B cell (primary cell): ENCODE measurements at regions not wholly inside any gene's neighbourhood (a gene's known extent, or its start where the extent isn't known, plus 50 kb on each side); places are given as distances from the start of the nearest gene placed in this dataset.

ENCODE experiments used
- ATAC-seq: fragments of 200-7000 bp; cut with Tn5 transposase; one replicate; pipeline ENCODE4 v1.10.0; 2021; ENCODE audit warnings: low read depth, mild to moderate bottlenecking, moderate number of reproducible peaks, moderate library complexity
- CTCF ChIA-PET: fragments of 350-600 bp; sonication (Branson Sonifier 250); formaldehyde crosslinking; loops from one replicate; lab custom pipeline; 2021; ENCODE audit warnings: antibody characterized with exemption, inconsistent platforms; lab: Charles Lee
- POLR2A ChIA-PET: fragments of 350-600 bp; sonication (Branson Sonifier 250); formaldehyde crosslinking; loops from one replicate; lab custom pipeline; 2021; ENCODE audit warnings: antibody characterized with exemption; lab: Charles Lee
- DNase-seq: peaks from one replicate; pipeline ENCODE4 v3.0.0; 2013
- H2AFZ ChIP-seq: 2 replicates; pipeline ENCODE4 v1.6.1; 2012; ENCODE audit warnings: mild to moderate bottlenecking, low read depth, low read length; ENCODE audit not compliant: insufficient read depth, poor library complexity, severe bottlenecking
- H3K27ac ChIP-seq, 2 donors: 1 replicate in 1 of 2; 2 replicates in 1 of 2; pipeline ENCODE4 v1.5.1; 2012 to 2013; ENCODE audit warnings: low read length in 2 of 2, mild to moderate bottlenecking in 2 of 2, moderate library complexity in 1 of 2
- H3K27me3 ChIP-seq, 4 experiments: fragments of 200-600 bp in 1 of 4; sonication (generic) in 1 of 4; replicated peaks in 1 of 4; 1 replicate in 2 of 4; 2 replicates in 2 of 4; pipeline versions ENCODE4 v1.6.1 to v1.7.0; 2013 to 2016; ENCODE audit warnings: low read length in 3 of 4, mild to moderate bottlenecking in 2 of 4, mixed read lengths in 1 of 4, moderate library complexity in 1 of 4; ENCODE audit not compliant: insufficient read depth in 4 of 4, control insufficient read depth in 3 of 4; ENCODE audit errors: control extremely low read depth in 1 of 4
- H3K36me3 ChIP-seq, 2 experiments: replicated peaks in 1 of 2; 1 replicate in 1 of 2; 2 replicates in 1 of 2; pipeline versions ENCODE4 v1.6.1 to v1.7.1; 2013; ENCODE audit warnings: low read length in 1 of 2; ENCODE audit not compliant: insufficient read depth in 2 of 2, control insufficient read depth in 1 of 2; ENCODE audit errors: control extremely low read depth in 1 of 2, extremely low read depth in 1 of 2
- H3K4me1 ChIP-seq, 2 donors: fragments of 200-600 bp in 1 of 2; sonication (generic) in 1 of 2; 1 replicate in 1 of 2; 2 replicates in 1 of 2; pipeline versions ENCODE4 v1.5.1 to v1.6.1; 2013 to 2017; ENCODE audit warnings: low read length in 2 of 2; ENCODE audit not compliant: control insufficient read depth in 2 of 2, insufficient read depth in 2 of 2
- H3K4me2 ChIP-seq: replicated peaks from 2 replicates; pipeline ENCODE3; 2012; ENCODE audit warnings: mild to moderate bottlenecking, low read depth, low read length; ENCODE audit not compliant: poor library complexity, severe bottlenecking
- H3K4me3 ChIP-seq, 5 experiments: fragments of 200-600 bp in 1 of 5; sonication (generic) in 1 of 5; 1 replicate in 3 of 5; 2 replicates in 2 of 5; pipeline versions ENCODE4 v1.5.1 to v1.7.0; 2011 to 2016; ENCODE audit warnings: low read length in 4 of 5, mild to moderate bottlenecking in 4 of 5, low read depth in 2 of 5, control low read depth in 1 of 5, moderate library complexity in 1 of 5; ENCODE audit not compliant: insufficient read depth in 1 of 5; ENCODE audit errors: control extremely low read depth in 1 of 5, extremely low read depth in 1 of 5
- H3K79me2 ChIP-seq: fragments of 200-600 bp; sonication (generic); one replicate; pipeline ENCODE4 v1.6.0; 2016; ENCODE audit warnings: low read length; ENCODE audit not compliant: control insufficient read depth, insufficient read depth
- H3K9ac ChIP-seq: fragments of 200-600 bp; sonication (generic); 2 replicates; pipeline ENCODE4 v1.6.1; 2017; ENCODE audit warnings: mild to moderate bottlenecking, low read length, moderate library complexity
- H3K9me3 ChIP-seq, 3 donors: one replicate each; pipeline versions ENCODE4 v1.6.1 to v1.7.1; 2013; ENCODE audit warnings: low read length in 2 of 3; ENCODE audit not compliant: control insufficient read depth in 2 of 3, insufficient read depth in 1 of 3; ENCODE audit errors: control extremely low read depth in 1 of 3
- H4K20me1 ChIP-seq: 2 replicates; pipeline ENCODE4 v1.6.0; 2012; ENCODE audit warnings: mild to moderate bottlenecking, low read length; ENCODE audit not compliant: insufficient read depth, control insufficient read depth, poor library complexity, severe bottlenecking
- H3K27ac Mint-ChIP-seq: one replicate; pipeline ENCODE4 v1.8.0; 2021; ENCODE audit warnings: mixed read lengths
- H3K27me3 Mint-ChIP-seq: one replicate; pipeline ENCODE4 v1.8.0; 2021; ENCODE audit warnings: mixed read lengths
- H3K4me1 Mint-ChIP-seq: one replicate; pipeline ENCODE4 v1.8.0; 2021; ENCODE audit warnings: mixed read lengths
- H3K4me3 Mint-ChIP-seq: one replicate; pipeline ENCODE4 v1.8.0; 2021; ENCODE audit warnings: mixed read lengths
- H3K9me3 Mint-ChIP-seq: one replicate; pipeline ENCODE4 v1.8.0; 2022; ENCODE audit warnings: mixed read lengths; ENCODE audit not compliant: insufficient read depth
- EZH2 ChIP-seq: IDR thresholded peaks from 2 replicates; pipeline ENCODE4 v1.6.1; 2012; ENCODE audit warnings: borderline replicate concordance, low read depth, mild to moderate bottlenecking, moderate library complexity, low read length; ENCODE audit not compliant: insufficient read depth, poor library complexity, severe bottlenecking
- WGBS: methylation state at CpG from one replicate; pipeline ENCODE4 v1.1.5; 2013; ENCODE audit warnings: missing lambda C conversion rate; ENCODE audit not compliant: insufficient coverage; 5-methylcytosine and 5-hydroxymethylcytosine counted together
- intact Hi-C: fragments of 100-400 bp; cut with micrococcal nuclease; formaldehyde crosslinking; loops from one replicate; pipeline ENCODE4 v1.10.0; 2022
- TF ChIP-seq, protein P1 (sequence below): fragments of 200-600 bp; IDR thresholded peaks from one replicate; pipeline ENCODE4 v1.8.0; 2022; ENCODE audit warnings: antibody characterized with exemption, mild to moderate bottlenecking

DNA sequence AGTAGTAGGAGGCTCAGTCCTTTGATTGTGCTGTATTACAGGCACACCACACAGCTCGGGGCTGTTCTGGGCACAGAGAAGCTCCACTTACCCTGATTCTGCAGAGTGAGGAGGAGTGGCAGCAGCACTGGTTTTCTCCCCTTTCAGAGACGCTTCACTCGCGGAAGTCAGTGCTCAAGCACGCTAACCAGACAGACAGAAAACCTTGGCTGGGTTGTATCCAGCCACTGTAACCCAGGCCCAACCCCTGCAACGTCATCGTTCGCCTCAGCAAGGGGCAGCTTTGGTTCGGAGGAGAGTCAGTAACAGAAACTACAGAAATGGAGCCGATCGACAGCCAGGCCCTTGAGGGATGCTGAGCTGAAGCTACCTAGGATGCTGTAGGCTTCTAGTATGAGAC, 171.0 kb downstream of the SLC16A9 start:
- WGBS: 88% methylated on average over 8 of the region's 11 CpGs
- Histone ChIP-seq H3K4me3 (no peak overlapping the region), H3K9ac (no peak overlapping the region), H3K79me2 (no peaks in the 10 kb centered on the region), H3K27ac (no peak overlapping the region), H3K9me3 (peaks cover 0 to 8% (median 0%) of the 10 kb centered on the region in 3 donors), H3K36me3 (no peaks in the 10 kb centered on the region), H3K4me1 (no peaks in the 10 kb centered on the region), H2AFZ (no peak overlapping the region), H3K27me3 (no peaks in the 10 kb centered on the region), H4K20me1 (no peaks in the 10 kb centered on the region), H3K4me2 (no peak overlapping the region)
- TF ChIP-seq, protein P1, sequence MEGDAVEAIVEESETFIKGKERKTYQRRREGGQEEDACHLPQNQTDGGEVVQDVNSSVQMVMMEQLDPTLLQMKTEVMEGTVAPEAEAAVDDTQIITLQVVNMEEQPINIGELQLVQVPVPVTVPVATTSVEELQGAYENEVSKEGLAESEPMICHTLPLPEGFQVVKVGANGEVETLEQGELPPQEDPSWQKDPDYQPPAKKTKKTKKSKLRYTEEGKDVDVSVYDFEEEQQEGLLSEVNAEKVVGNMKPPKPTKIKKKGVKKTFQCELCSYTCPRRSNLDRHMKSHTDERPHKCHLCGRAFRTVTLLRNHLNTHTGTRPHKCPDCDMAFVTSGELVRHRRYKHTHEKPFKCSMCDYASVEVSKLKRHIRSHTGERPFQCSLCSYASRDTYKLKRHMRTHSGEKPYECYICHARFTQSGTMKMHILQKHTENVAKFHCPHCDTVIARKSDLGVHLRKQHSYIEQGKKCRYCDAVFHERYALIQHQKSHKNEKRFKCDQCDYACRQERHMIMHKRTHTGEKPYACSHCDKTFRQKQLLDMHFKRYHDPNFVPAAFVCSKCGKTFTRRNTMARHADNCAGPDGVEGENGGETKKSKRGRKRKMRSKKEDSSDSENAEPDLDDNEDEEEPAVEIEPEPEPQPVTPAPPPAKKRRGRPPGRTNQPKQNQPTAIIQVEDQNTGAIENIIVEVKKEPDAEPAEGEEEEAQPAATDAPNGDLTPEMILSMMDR: no peak
- TF ChIP-seq EZH2: no peak
- H3K27me3 Mint-ChIP-seq: no peaks in the 10 kb centered on the region
- intact Hi-C loops: no loop called here
- no peaks in the 10 kb centered on the region for H3K4me1 Mint-ChIP-seq
- no peak for DNase-seq
- H3K9me3 Mint-ChIP-seq: no peaks in the 10 kb centered on the region
- no peak overlapping the region for H3K27ac Mint-ChIP-seq
- ChIA-PET CTCF (no interaction called here), POLR2A (no interaction called here)
- H3K4me3 Mint-ChIP-seq: no peak overlapping the region
- ATAC-seq: no peak

DNA sequence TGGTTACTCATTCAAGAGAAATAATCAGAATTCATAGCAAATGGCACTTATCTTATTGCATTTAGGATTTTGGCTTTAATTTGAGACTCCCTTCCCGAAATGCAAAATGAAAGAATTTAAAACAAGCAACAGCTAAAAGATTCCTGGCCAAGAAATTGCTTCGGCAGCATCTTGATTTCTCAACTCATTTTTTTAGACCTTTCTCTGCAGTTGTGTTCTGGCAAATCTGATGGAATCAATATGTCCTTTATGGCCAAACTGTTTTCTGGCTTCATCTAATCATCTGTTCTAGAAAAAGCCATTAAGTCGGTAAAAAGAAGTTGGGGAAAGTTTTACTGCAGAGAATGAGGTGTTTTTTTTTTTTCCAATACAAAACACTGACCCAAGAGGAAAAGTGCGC, 172.1 kb downstream of the SLC16A9 start:
- ChIA-PET POLR2A (no interaction called here), CTCF (no interaction called here)
- TF ChIP-seq, protein P1: no peak
- no peak for TF ChIP-seq EZH2
- Mint-ChIP-seq H3K4me3 (no peak overlapping the region), H3K4me1 (no peaks in the 10 kb centered on the region), H3K27ac (no peak overlapping the region), H3K9me3 (no peaks in the 10 kb centered on the region), H3K27me3 (no peaks in the 10 kb centered on the region)
- Histone ChIP-seq H3K9me3 (peaks cover 0 to 8% (median 0%) of the 10 kb centered on the region in 3 donors), H3K4me1 (no peaks in the 10 kb centered on the region), H3K36me3 (no peaks in the 10 kb centered on the region), H3K9ac (no peak overlapping the region), H3K27me3 (no peaks in the 10 kb centered on the region), H3K27ac (no peak overlapping the region), H3K79me2 (no peaks in the 10 kb centered on the region), H2AFZ (no peak overlapping the region), H3K4me3 (no peak overlapping the region), H4K20me1 (no peaks in the 10 kb centered on the region), H3K4me2 (no peak overlapping the region)
- ATAC-seq (no peak), DNase-seq (no peak)
- WGBS: 100% methylated on average over 1 of the region's 4 CpGs
- intact Hi-C loops: no loop called here
